ENCODE measurements at regions not wholly inside any gene's neighbourhood (a gene's known extent, or its start where the extent isn't known, plus 50 kb on each side); places are given as distances from the start of the nearest gene placed in this dataset.
"Not testable (repeated sequence)": the region's sequence is repeated elsewhere in the genome, so short reads cannot be mapped to it uniquely, and the experiment has no call there.

DNA sequence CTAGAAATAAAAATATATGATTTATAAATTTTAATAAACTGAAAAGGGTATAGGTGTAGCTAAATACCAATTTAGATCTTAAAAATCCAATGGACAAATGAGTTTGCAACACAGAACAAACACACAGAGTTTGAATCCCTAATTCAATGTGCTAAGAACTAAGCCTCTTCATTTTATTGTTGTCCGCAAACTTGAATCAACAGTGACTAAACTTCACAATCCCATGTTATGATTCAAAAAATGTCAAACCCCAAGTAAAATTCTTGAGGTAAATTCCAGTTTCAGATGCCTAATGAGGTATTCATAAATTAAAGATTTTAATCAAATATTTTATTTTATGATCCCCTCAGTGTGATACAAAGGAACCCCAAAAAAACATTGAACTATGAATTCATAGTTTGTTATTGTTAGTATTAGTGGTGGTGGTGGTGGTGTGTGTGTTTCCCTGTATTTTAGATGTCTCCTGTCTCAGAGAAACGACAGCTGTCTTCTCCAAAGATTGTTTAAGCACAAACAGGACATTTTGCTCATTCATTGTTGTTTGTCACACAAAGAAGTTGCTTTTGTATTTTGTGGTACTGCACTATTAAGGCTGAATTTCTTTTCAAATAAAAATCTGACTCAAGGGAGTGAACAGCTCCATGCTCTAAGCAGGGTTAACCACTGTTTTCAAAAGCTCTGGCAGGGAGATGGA is 259.8 kb downstream of the OSR1 start:
- no peak for DNase-seq

DNA sequence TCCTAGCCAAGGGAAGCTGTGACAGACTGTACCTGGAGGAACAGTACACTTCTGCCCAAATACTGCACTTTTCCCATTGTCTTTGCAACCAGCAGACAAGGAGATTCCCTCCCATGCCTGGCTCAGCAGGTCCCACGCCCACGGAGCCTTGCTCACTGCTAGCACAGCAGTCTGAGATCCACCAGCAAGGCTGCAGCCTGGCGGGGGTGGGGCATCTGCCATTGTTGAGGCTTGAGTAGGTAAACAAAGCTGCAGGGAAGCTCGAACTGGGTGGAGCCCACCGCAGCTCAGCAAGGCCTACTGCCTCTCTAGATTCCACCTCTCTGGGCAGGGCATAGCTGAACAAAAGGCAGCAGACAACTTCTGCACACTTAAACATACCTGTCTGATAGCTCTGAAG is 268.9 kb downstream of the OSR1 start:
- DNase-seq, result not testable (repeated sequence)

DNA sequence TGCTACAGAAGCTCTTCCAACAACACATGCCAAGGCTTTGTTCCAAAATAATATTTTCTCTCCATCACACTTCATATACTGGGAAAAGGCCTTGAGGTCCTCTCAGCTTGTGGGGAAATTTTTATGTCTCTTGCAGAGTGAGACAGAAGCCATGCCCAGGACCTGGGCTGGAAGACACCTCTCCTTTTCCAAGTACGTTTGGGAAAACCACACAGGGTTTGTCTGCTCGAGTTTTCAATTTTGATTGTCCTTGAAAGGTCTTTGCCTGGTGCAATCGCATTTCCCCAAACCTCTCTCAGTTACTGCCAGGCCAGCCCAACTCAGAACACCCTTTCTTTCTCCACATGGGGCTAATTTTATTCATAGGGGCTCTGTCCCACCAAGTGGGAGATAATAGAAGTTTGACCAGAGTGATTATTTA is 272.2 kb downstream of the OSR1 start:
- no peak for DNase-seq

DNA sequence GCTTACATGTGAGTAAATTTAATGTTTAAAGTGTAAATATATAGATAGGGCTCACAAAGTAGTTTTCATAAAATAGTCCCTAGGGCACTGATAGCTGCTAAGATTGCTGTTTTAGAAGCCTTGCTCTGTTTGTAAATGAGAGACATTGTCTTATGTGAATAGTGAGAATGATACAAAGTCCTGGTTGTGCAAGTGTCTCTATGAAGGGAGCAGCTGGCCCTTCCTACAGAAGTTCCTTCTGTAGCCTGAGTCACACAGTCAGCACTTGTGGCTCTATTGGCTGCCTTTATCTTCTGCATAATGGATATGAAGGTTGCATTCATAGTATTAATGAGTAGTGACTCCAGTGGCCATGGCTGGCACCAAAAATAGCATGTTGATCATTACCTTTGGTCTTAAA is 279.7 kb downstream of the OSR1 start:
- DNase-seq, result no peak

DNA sequence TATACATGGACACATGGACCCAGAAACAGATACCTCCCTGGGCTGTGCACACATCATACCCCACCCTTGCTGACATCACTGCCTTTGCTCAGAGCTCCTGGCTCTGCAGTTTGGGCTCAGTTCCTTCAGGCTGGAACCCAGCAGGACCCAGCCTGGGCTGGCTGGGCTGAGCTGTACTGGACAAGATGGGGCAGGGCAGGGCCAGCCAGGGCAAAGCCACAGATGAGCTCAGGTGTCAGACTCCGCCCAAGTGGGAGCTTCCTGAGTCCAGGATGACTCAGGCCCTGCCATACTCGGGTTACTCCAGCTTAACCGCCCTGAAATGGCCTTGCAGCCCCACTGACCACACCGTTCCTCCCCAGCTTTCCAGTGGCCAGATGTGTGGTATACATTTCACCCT is 284.9 kb downstream of the OSR1 start:
- no peak for DNase-seq

DNA sequence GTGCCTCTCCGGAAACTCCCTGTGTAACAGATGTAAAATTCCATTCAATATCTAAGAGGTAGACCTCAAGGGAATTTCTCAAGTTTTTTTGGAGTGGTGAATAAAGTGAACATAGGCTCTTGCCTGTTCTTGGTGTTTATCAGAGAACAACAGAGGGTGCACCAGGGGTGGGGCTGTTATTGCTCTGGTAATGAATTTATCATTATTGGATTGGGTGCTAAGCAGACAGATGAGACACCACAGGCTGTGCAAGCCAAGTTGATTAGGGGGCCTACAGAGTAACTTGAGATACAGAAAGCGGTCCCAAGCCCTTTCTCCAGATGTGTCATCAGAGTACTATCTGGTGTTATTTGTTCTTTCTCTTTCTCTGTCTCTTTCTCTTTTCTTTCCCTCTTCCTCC is 286.3 kb downstream of the OSR1 start:
- no peak for DNase-seq

DNA sequence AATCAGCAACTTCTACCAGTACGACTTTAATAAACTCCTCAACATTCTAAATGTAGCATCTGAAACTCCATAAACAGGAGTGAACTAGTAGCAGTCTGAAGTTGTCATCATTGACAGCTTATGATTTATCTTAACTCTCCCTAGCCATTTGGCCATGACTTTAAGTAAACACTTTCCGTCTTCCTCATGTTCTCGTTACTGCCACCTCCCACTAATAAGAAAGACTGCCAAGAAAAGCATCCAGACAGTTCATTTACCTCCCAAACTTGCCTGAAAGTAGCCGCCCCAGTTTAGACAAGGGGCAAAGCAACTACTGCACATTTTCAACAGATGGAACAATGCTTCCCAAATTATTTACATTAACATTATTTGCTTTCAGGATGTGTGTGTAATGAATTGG is 287.5 kb downstream of the OSR1 start:
- no peak for DNase-seq

DNA sequence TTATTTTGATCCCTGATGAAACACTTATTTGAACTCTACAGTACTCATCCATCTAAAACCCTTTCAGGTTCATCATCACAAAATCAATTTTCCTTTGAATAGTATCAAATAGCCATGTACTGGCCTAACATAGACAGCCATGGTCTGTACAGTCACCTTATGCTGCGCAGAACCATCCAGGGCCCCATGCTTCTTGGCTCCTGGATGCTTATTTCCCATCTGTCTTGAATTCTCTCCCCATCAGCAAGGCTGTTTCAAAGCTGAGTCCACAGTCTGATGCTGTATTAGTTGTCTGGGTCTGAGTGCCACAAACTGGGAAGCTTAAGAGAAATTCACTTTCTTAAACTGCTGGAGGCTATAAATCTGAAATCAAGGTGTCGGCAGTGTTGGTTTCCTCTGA is 290.2 kb downstream of the OSR1 start:
- DNase-seq, result no peak

DNA sequence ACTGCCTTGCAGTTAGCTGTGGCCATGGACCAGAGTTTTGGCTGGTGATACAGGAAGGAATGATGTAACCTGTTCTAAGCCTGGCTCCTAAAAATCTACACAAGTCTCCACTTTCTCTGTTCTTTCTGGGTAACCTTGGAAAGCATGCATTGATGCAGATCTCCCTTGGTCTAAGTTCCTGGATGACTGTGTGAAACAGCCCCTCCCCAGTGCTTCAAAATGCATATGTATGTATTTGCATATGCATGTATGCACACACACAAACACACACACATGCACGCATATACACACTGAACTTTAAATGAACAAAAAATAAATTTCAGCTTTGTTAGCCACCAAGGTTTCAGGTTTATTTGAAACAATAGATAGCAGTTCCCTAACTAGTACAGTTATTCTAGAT is 296.1 kb downstream of the OSR1 start:
- DNase-seq, result no peak

DNA sequence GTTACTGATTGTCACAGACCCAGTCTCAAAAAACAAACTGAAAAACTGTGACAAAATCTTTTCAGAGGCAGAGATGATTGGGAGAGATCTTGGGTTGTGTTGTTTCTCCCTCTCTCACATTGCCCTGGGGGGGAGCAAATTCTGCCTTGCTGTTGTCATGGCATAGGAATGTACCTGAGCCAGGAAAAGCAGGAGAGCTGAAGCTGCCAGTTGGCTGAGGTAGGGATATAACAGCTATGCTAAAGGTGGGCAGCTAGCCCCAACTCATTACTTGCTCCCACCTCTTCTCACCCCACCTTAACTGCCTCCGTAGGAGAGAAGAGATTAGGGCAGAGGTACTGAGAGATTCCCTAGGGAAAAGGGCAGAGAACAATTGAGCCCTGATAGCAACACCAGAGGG is 299.3 kb downstream of the OSR1 start:
- DNase-seq, result no peak

DNA sequence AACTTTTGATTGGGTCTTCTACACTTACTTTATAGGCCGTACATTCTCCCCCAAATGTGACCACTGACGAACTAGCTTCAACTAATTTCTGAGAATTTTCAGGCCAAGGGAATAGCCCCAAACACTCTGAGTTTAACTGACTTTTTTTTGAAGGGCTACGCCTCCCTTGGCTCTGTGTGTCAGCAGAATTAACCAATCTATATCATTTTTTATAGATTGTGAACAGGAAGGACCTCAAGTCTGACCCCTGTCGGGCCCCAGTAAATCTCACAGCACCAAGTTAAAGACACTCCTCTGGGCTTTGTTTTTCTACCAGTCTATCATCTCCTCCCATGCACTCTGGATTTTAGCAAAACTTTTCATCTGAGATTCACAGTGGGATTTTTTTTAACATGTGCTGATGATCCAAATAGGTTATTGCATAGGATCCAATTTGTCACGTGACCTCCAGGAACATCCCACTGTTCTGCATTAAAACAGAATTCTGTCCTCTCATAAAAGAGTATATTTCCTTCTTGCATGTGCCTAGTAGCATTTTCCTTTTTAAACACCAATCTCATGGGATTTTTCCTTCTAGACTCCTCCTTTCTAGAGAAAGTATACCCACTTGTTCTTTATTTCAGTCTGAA is 307.1 kb downstream of the OSR1 start:
- no peak for DNase-seq

DNA sequence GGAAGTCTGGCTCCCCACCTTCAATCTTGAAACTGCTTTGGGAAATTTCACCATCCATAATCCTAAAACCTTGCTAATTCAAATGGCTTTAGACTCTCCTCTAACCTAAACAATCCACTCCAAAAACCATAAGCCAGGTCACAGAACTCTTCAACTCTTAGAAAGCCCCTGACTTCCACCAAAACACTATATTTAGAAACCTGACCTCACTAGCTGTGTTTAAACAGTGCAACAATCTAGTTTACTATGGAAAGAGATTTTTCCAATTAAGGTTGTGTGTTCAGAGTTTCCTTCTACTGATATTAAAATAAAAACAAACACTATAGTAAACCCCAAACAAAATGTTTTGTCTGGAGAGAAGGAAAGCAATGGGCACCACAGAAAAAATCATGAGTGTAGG is 308.1 kb downstream of the OSR1 start:
- no peak for DNase-seq

DNA sequence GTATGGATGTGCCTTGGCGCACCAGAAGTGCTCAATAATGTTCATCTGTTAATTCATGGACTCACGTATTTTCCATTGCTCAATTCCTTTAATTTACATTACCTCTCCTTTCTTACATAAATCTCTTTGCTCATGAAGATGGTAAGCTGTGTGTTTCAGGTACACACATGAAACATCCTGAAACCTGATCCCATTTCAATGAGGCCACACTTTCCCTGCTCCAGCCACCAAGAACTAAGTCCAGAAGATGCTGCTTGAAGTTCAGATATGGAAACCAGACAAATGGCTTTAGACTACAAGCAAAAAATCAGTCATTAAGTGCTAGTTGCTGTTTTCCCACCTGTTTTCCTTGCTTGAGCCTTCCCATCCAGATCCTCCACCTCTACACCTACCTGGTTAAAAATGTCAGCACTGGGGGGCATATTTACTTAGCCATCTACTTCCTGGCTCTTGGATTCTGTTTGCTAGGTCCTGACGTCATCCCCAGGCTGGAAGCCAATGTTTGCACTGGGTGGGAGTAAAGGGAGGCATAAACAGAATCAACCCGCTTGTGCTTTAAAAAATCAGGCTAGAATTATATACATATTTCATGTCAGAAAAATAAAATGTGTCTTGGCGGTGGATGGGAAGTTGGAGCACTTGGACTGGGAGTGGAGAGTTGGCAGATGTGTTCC is 309.7 kb downstream of the OSR1 start:
- no peak for DNase-seq

DNA sequence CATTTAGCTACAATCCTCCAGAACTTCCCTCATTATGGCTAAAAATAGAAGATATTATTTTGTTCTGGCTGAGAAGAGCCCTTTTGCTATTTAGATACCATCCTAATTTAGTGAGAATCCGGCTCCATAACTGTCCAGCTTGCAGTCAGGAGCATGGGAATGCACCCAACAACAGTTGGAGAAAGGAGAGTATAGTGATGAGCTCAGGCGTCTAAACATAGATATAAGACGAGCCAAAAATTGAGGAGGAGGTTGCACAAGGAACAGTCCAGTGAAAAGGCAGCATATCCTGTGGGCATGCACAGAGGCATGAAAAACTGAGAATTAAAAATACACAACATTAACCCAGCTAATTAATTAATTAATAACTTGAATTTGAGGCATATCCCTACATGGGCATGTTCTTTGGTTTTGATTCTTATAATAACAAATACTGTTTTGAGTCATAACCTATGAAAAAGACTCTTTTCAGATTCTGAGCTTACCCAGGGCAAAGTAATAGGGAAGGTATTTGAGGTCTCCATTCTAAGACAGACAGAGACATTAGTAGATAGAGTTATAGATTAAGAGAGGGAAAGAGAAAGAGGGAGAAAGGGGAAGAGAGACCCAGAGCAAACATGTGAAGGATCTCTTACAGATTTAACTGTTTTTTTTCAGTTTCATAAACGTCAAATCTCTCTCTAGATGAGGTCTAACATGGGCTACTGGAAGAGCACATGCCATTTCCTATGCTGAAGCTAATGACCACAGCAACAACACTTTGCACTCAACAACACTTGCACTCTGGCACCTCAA is 311.2 kb downstream of the OSR1 start:
- no peak for DNase-seq

DNA sequence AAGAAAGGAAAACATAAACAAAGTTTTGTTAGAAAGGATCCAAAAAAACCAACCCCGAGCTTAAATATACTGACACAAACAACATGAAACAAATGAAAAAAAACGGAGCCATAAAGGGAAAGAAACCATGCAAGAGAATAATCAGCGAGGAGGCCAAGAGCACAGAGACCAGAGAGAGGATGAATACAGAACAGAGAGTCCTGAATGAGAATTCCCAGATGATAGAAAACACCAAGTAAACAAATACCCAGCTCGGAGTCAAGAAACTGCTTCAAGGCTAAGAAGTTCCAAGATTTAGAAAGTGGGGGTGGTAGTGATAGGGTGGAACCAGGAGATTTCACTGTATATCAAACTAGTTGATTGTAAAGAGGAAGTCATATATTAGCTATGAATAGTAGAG is 313.3 kb downstream of the OSR1 start:
- no peak for DNase-seq

DNA sequence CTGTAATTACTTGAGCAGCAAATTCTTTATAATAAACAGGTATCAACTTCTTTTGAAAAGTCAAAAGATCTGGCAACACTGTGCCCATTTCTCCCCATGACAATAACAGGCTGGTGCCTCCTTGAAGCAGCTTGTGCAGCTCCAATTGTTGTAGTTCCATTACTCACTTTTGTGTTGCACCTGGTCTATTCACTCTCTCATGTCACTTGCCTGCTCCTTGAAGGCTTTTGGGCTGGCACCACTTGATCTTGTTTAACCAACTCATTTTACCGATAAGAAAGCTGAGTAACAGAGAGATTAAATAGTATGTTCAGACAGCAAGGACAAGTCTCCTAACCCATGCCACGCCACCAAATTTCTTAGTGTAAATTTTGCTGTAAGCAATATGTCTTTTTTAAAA is 314.5 kb downstream of the OSR1 start:
- no peak for DNase-seq

DNA sequence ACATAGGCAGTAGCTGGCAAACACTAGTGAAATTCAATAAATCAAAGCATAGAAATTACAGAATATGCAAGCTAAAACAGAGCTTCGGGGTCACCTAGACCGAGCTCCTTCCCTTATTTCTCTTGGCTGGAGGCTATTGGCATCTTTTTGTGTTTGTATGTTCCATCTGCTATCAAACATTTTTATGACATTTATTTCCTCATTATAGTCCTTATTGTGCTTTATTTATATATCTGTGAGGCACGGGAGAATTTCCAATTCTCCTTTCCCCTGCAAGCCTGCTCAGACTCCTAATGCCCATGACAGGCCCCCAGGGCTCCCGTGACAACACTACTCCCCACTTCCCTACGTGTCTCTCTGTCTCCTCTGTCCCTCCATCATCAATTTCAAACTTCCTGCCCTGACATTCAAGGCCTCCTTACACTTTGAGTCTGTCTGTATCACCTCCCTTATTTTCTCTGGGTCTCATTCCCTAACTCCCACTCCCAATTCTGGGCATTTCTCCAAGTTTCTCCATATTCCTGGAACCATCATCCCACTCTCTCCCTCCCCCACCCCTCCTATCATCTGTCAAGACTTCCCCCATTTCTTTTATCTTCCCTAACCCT is 316.9 kb downstream of the OSR1 start:
- no peak for DNase-seq

DNA sequence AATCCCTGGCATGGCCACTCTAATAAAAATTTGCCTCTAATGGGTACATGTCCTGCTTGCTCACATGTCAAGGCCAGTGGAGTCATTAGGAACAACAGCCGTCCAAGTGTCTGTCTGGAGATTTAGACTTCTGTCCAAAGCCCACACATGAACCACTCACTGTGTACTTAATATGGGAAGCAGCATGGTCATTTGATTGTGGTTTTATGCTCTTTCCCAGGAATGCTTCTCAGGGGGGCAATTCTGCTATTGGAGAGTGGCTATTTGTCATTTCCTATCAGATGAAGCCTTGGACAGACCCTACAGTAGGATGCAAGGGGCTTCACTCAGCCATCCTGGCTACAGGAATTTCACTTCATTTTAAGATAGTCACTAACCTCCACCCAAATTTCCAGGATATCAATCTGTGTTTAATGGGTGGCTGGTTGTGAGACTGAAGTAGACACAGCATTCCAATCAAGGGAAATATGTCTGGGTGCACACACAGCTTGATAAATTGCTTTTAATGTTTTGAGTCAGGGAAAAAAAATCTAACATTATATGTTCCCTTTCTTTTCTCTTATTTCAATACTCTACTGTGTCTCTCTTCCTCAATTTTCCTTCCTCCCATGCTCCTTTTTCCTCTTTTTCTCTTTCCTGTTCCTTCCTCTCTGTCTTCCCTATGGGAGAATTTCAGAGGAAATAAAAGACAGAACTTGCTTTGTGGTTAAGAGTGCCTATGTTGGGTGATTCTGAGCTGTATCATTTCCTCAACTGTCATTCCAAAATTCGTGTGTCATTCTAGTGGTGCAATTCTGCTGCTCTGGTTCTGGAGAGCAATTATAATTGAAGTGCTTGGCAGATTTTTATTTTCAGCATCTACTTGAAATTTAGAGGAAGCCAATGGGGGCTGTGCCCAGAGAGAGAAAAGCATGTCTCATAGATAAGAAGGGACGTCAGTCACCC is 320.1 kb downstream of the OSR1 start:
- no peak for DNase-seq

DNA sequence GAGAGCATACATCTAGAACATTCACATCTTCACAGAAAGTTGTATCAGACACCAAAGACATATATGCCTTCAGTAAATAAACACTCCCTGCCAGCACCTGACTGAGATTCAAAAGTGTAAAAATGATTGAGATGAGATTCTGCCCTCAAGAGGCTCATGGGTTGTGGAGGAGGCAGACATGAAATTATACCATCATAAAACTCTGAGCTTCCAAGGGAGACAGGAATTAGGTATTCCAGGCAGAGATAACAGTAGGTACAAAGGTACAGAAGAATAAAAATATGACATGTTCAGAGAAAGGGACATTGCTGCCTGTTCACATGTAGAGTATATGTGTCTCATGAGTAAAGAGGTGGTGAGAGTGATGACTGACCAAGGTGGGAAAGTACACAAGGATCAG is 322.3 kb downstream of the OSR1 start:
- DNase-seq, result no peak

DNA sequence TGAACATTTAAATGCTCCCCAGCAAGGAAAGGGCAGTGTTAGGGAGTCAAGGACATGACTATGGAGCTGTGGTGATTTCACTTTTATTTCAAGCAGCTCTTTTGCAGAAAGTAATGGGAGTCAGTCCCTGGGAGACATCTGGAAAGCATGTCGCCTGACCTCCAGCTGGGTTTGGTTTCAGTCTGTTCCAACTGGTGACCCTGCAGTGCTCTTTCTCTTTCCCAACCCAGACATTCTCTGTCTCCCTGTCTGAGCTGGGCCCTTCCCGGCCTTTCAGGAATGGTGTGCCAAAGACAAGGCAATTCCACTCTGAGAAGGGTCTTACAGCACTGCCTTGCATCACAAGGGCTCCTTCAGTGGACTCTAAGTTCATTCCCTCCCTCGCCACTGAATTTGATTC is 323.2 kb downstream of the OSR1 start:
- no peak for DNase-seq

DNA sequence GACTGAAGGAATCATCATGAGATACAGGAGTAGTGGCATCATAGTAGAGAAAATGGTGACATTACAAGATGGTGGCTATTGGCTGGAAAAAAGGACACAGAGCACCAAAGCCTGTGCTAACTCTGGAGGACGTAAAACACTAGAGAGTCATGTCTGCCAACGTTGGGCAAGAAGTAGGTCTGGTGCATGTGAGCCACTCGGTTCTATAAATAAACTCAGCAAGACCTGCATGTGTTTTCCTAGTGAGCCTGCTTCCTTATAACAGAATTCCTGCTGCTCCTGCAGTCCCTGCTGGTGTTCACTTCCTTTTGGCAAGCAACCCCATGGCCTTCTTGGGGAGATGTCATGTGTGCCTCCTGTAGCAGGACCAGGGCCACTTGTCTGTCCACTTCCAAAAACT is 325.2 kb downstream of the OSR1 start:
- no peak for DNase-seq

DNA sequence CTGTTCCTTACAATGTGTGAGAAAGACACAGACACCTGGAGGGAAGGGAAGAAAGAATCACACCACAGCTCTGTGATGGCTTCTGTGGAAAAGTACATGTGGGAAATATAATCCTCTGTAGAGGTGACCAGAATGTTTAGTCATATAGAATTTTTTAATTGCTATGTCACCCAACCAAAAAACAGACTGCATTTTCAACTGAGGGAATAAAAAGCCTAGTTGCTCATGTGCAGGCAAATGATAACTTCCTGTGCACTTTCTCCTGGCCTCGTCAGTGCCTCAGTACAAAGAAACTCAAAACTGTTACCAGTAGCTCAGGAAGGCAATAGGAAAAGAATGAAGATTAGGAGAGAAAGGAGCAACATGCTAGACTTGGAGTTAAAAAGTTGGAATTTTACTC is 326.8 kb downstream of the OSR1 start:
- DNase-seq, result no peak

Measured in CD4-positive, alpha-beta T cell treated with Interleukin-21 for 1 hour (primary cell).